IMR-90 (cell line): ENCODE measurements at regions not wholly inside any gene's neighbourhood (a gene's known extent, or its start where the extent isn't known, plus 50 kb on each side); places are given as distances from the start of the nearest gene placed in this dataset.

Source experiments
- ATAC-seq: fragments of 200-7000 bp; cut with Tn5 transposase; 2 replicates; pipeline ENCODE4 v1.9.1; 2020; ENCODE audit warnings: low read depth, mild to moderate bottlenecking, moderate library complexity
- BruUV-seq: library from RNA; stranded (reverse); fragments of 400-500 nt; replicated peaks from 2 replicates; lab custom pipeline; 2021; lab: Mats Ljungman, UMichigan
- CTCF ChIA-PET: fragments of 300-600 bp; formaldehyde crosslinking; extraction: SDS; loops from one replicate; lab custom pipeline; 2021; ENCODE audit warnings: antibody characterized with exemption; lab: Yijun Ruan, JAX
- POLR2A ChIA-PET: fragments of 300-600 bp; sonication (Branson Sonifier 250); formaldehyde crosslinking; loops from one replicate; lab custom pipeline; 2022; ENCODE audit warnings: antibody characterized with exemption; ENCODE audit not compliant: unreplicated experiment; lab: Charles Lee
- DNase-seq: peaks from one replicate; pipeline ENCODE4 v3.0.0; 2013
- H2AFZ ChIP-seq: replicated peaks from 2 replicates; pipeline ENCODE3; 2013; ENCODE audit warnings: low read length, mild to moderate bottlenecking; ENCODE audit not compliant: poor library complexity
- H2AK5ac ChIP-seq: 2 replicates; pipeline ENCODE4 v1.6.1; 2013; ENCODE audit warnings: low read depth, low read length, inconsistent platforms
- H2AK9ac ChIP-seq: replicated peaks from 2 replicates; pipeline ENCODE3; 2013; ENCODE audit warnings: mild to moderate bottlenecking, low read depth, low read length, moderate library complexity; ENCODE audit not compliant: poor library complexity
- H2BK120ac ChIP-seq: 2 replicates; pipeline ENCODE4 v1.6.1; 2013; ENCODE audit warnings: low read depth, low read length, inconsistent platforms
- H2BK15ac ChIP-seq: 3 replicates; pipeline ENCODE4 v1.6.1; 2013; ENCODE audit warnings: low read depth, low read length, inconsistent platforms
- H2BK20ac ChIP-seq: 2 replicates; pipeline ENCODE4 v1.6.1; 2013; ENCODE audit warnings: low read depth, mild to moderate bottlenecking, inconsistent platforms, low read length, moderate library complexity
- H2BK5ac ChIP-seq: 2 replicates; pipeline ENCODE4 v1.6.1; 2013; ENCODE audit warnings: mild to moderate bottlenecking, low read depth, low read length, inconsistent platforms; ENCODE audit not compliant: poor library complexity, severe bottlenecking
- H3K14ac ChIP-seq: replicated peaks from 2 replicates; pipeline ENCODE4 v1.6.1; 2013; ENCODE audit warnings: low read depth, low read length, inconsistent platforms
- H3K18ac ChIP-seq: 2 replicates; pipeline ENCODE4 v1.6.1; 2013; ENCODE audit warnings: low read depth, low read length, control low read depth
- H3K23ac ChIP-seq: 2 replicates; pipeline ENCODE4 v1.6.1; 2013; ENCODE audit warnings: low read depth, low read length, inconsistent platforms
- H3K27ac ChIP-seq: 2 replicates; pipeline ENCODE4 v1.5.1; 2013; ENCODE audit warnings: mild to moderate bottlenecking, control low read depth, low read length; ENCODE audit not compliant: insufficient read depth
- H3K27me3 ChIP-seq: 2 replicates; pipeline ENCODE4 v1.6.1; 2013; ENCODE audit warnings: low read length; ENCODE audit not compliant: control insufficient read depth, insufficient read depth
- H3K36me3 ChIP-seq: 2 replicates; pipeline ENCODE4 v1.6.1; 2013; ENCODE audit warnings: low read length, mixed read lengths; ENCODE audit not compliant: control insufficient read depth, insufficient read depth
- H3K4ac ChIP-seq: 2 replicates; pipeline ENCODE4 v1.6.1; 2013; ENCODE audit warnings: low read depth, low read length, inconsistent platforms
- H3K4me1 ChIP-seq: 2 replicates; pipeline ENCODE4 v1.6.1; 2013; ENCODE audit warnings: low read length, mixed read lengths; ENCODE audit not compliant: control insufficient read depth, insufficient read depth
- H3K4me2 ChIP-seq: 2 replicates; pipeline ENCODE4 v1.6.1; 2013; ENCODE audit warnings: low read depth, mild to moderate bottlenecking, control low read depth, low read length, moderate library complexity
- H3K4me3 ChIP-seq: 2 replicates; pipeline ENCODE4 v1.5.1; 2013; ENCODE audit warnings: low read depth, mild to moderate bottlenecking, control low read depth, low read length, moderate library complexity; ENCODE audit not compliant: insufficient read depth
- H3K56ac ChIP-seq: 2 replicates; pipeline ENCODE4 v1.6.1; 2013; ENCODE audit warnings: low read length, inconsistent platforms; ENCODE audit not compliant: insufficient read depth; ENCODE audit errors: extremely low read depth
- H3K79me1 ChIP-seq, 2 experiments: 2 replicates each; pipeline ENCODE4 v1.6.1; 2013; ENCODE audit warnings: low read length in 2 of 2, inconsistent platforms in 1 of 2, low read depth in 1 of 2
- H3K9ac ChIP-seq: 2 replicates; pipeline ENCODE4 v1.6.1; 2013; ENCODE audit warnings: low read depth, low read length, control low read depth
- H3K9me1 ChIP-seq: 2 replicates; pipeline ENCODE4 v1.6.1; 2013; ENCODE audit warnings: low read length, inconsistent platforms; ENCODE audit not compliant: insufficient read depth
- H3K9me3 ChIP-seq: 2 replicates; pipeline ENCODE4 v1.6.1; 2013; ENCODE audit warnings: low read length; ENCODE audit not compliant: control insufficient read depth, insufficient read depth
- H4K20me1 ChIP-seq: 2 replicates; pipeline ENCODE4 v1.6.1; 2013; ENCODE audit warnings: low read length, inconsistent platforms; ENCODE audit not compliant: insufficient read depth
- H4K5ac ChIP-seq: 2 replicates; pipeline ENCODE4 v1.6.1; 2013; ENCODE audit warnings: mild to moderate bottlenecking, low read depth, low read length, control low read depth
- H4K8ac ChIP-seq, 2 experiments: 2 replicates each; pipeline ENCODE4 v1.6.1; 2013; ENCODE audit warnings: low read depth in 2 of 2, low read length in 2 of 2, control low read depth in 1 of 2, inconsistent platforms in 1 of 2
- H4K91ac ChIP-seq: 2 replicates; pipeline ENCODE4 v1.6.1; 2013; ENCODE audit warnings: low read depth, low read length, inconsistent platforms; ENCODE audit not compliant: insufficient read depth
- BHLHE40 ChIP-seq: fragments of 150-350 bp; IDR thresholded peaks from 2 replicates; pipeline ENCODE4 v1.6.1; 2016; ENCODE audit warnings: mild to moderate bottlenecking, low read depth, low read length
- CHD1 ChIP-seq: IDR thresholded peaks from 2 replicates; pipeline ENCODE4 v1.6.1; 2012; ENCODE audit warnings: low read depth, low read length, improper control_type of control experiment
- MAFK ChIP-seq: IDR thresholded peaks from 2 replicates; pipeline ENCODE4 v1.6.1; 2012; ENCODE audit warnings: low read depth, low read length, improper control_type of control experiment
- NFE2L2 ChIP-seq: fragments of 150-350 bp; IDR thresholded peaks from 2 replicates; pipeline ENCODE4 v1.6.1; 2016; ENCODE audit warnings: low read depth, mild to moderate bottlenecking, low read length
- WGBS, 2 experiments: methylation state at CpG; one replicate each; pipeline versions ENCODE4 v1.1.5 to v1.1.7; 2013; ENCODE audit warnings: missing lambda C conversion rate in 2 of 2; ENCODE audit not compliant: insufficient read length in 1 of 2; ENCODE audit errors: extremely low coverage in 2 of 2; 5-methylcytosine and 5-hydroxymethylcytosine counted together
- dilution Hi-C: fragments of 300-500 bp; cut with HindIII; formaldehyde crosslinking; loops from one replicate; pipeline ENCODE4 v1.14.3; 2018; ENCODE audit warnings: low sequenced_read_pairs; ENCODE audit not compliant: unreplicated experiment
- in situ Hi-C: fragments of 300-500 bp; cut with MboI; formaldehyde crosslinking; loops from 3 replicates; pipeline ENCODE4 v1.14.3; 2019; ENCODE audit warnings: low sequenced_read_pairs, inconsistent platforms, mixed read lengths
- intact Hi-C: fragments of 100-400 bp; cut with micrococcal nuclease; formaldehyde crosslinking; loops from 2 replicates; pipeline ENCODE4 v1.10.0; 2022

DNA sequence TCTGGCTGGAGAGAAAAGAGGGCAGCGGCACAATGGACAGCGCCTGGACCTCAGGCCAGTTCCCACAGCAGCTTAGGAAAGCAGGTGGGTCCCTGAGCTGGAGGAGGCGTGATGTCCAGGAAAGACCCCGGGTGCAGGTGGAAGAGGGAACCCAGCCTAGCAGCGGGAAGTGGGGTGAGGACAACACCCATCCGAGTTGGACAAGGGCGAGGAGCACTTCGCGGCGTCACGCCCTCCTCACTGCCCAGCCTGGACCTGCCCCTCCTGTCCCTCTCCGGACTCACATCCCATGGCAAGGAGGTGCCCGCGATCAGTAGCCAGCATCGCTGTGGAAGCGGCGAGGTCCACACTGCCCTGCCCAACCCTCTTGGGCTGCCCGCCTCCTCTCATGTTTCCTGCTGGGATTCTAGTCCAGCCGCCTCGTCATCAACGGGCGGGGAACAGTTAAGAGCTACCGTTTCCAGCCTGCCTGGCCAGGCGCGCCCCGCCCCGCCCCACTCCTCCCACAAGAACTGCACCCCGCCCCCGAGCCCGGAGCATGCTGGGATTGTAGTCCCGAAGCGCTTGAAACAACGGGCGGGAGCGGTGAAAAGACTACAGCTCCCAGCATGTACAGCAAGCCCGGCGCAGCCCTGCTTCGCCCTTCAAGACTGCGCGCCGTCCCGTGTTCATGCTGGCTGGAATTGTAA lies 930.6 kb upstream of the ZNF722 start:
- ATAC-seq, result no peak
- no peaks in the 10 kb centered on the region for H3K9me1 ChIP-seq
- POLR2A ChIA-PET, result no interaction called here
- no peaks in the 10 kb centered on the region for H3K36me3 ChIP-seq
- no peak for TF ChIP-seq MAFK
- no peak for TF ChIP-seq BHLHE40
- TF ChIP-seq CHD1, result no peak
- no peak for TF ChIP-seq NFE2L2
- no peak overlapping the region for H4K91ac ChIP-seq
- no peak overlapping the region for H2BK15ac ChIP-seq
- H3K79me1 ChIP-seq, result no peaks in the 10 kb centered on the region
- no peaks in the 10 kb centered on the region for H3K27me3 ChIP-seq
- H3K23ac ChIP-seq, result no peak overlapping the region
- dilution Hi-C loops (no loop called here), intact Hi-C loops (no loop called here), in situ Hi-C loops (no loop called here)
- H3K14ac ChIP-seq, result no peak overlapping the region
- no peak overlapping the region for H2AK9ac ChIP-seq
- BruUV-seq, result no TSS peak
- DNase-seq, result no peak
- no peak overlapping the region for H3K56ac ChIP-seq
- no peak overlapping the region for H2BK5ac ChIP-seq
- H2BK120ac ChIP-seq, result no peak overlapping the region
- peaks cover 22% of the 10 kb centered on the region; the same call in 1 of the 2 replicates for H3K9me3 ChIP-seq
- no peak overlapping the region for H3K4me3 ChIP-seq
- no peak overlapping the region for H3K27ac ChIP-seq
- H2AFZ ChIP-seq, result no peak overlapping the region
- H4K8ac ChIP-seq, result no peak overlapping the region
- H2AK5ac ChIP-seq, result no peak overlapping the region
- no peak overlapping the region for H2BK20ac ChIP-seq
- no peak overlapping the region for H3K18ac ChIP-seq
- WGBS, 2 experiments, result 32% methylated on average over 6 of the region's 42 CpGs; no CpG with 5 or more reads in 1 of the 2 experiments
- CTCF ChIA-PET, result interaction anchor here (0.8 kb wide), 1 partner anchor 1114 kb away, joined by 3 read pairs; no protein-coding TSS in a partner anchor
- no peaks in the 10 kb centered on the region for H4K20me1 ChIP-seq
- H4K5ac ChIP-seq, result no peak overlapping the region
- H3K9ac ChIP-seq, result no peak overlapping the region
- H3K4me1 ChIP-seq, result no peaks in the 10 kb centered on the region
- no peak overlapping the region for H3K4me2 ChIP-seq
- H3K4ac ChIP-seq, result no peak overlapping the region
